Tibial nerve (tissue), 4 donors: ENCODE measurements at regions not wholly inside any gene's neighbourhood (a gene's known extent, or its start where the extent isn't known, plus 50 kb on each side); places are given as distances from the start of the nearest gene placed in this dataset.

Source experiments
- CTCF ChIP-seq, 5 experiments: fragments of 200-600 bp in 3 of 5; fragments of 450-650 bp in 2 of 5; sonication (generic) in 3 of 5; IDR thresholded peaks; one replicate each; pipeline ENCODE4 v1.5.1; 2016 to 2019; ENCODE audit warnings: antibody characterized with exemption in 5 of 5, mild to moderate bottlenecking in 3 of 5, moderate library complexity in 2 of 5
- EP300 ChIP-seq, 2 donors: sonication (generic); formaldehyde crosslinking; IDR thresholded peaks; one replicate each; pipeline ENCODE4 v1.6.1; 2017; ENCODE audit warnings: antibody characterized with exemption in 2 of 2, mild to moderate bottlenecking in 1 of 2
- POLR2A ChIP-seq, 2 donors: fragments of 450-650 bp; IDR thresholded peaks; one replicate each; pipeline ENCODE4 v1.6.1; 2017; ENCODE audit warnings: antibody characterized with exemption in 2 of 2, mild to moderate bottlenecking in 2 of 2, moderate library complexity in 2 of 2

GRCh38 chr2:183607995-183608394, 483.8 kb downstream of the NUP35 start:
- TF ChIP-seq CTCF (IDR thresholded peaks at IDR 0.05): no peak
- TF ChIP-seq POLR2A (IDR thresholded peaks at IDR 0.05): no peak
- no peak for TF ChIP-seq EP300 (IDR thresholded peaks at IDR 0.05)
